Ishikawa (cell line): ENCODE measurements at regions not wholly inside any gene's neighbourhood (a gene's known extent, or its start where the extent isn't known, plus 50 kb on each side); places are given as distances from the start of the nearest gene placed in this dataset.

Experiments
- CEBPB ChIP-seq: IDR thresholded peaks from 2 replicates; pipeline ENCODE4 v1.6.1; 2012
- CREB1 ChIP-seq: IDR thresholded peaks from 2 replicates; pipeline ENCODE4 v1.6.1; 2012; ENCODE audit warnings: low read depth
- EGR1 ChIP-seq: IDR thresholded peaks from 2 replicates; pipeline ENCODE4 v1.6.1; 2012
- EP300 ChIP-seq: IDR thresholded peaks from 2 replicates; pipeline ENCODE4 v1.6.1; 2012; ENCODE audit warnings: borderline replicate concordance
- FOXM1 ChIP-seq: IDR thresholded peaks from 2 replicates; pipeline ENCODE4 v1.6.1; 2012; ENCODE audit warnings: low read depth, borderline replicate concordance
- MAX ChIP-seq: IDR thresholded peaks from 2 replicates; pipeline ENCODE4 v1.6.1; 2012
- NFIC ChIP-seq: IDR thresholded peaks from 2 replicates; pipeline ENCODE4 v1.6.1; 2012
- RAD21 ChIP-seq: IDR thresholded peaks from 2 replicates; pipeline ENCODE4 v1.6.1; 2012; ENCODE audit warnings: low read depth
- REST ChIP-seq: IDR thresholded peaks from 2 replicates; pipeline ENCODE4 v1.6.1; 2012; ENCODE audit warnings: low read depth, mild to moderate bottlenecking
- TAF1 ChIP-seq: IDR thresholded peaks from 2 replicates; pipeline ENCODE4 v1.6.1; 2012; ENCODE audit warnings: low read depth, mild to moderate bottlenecking
- TCF12 ChIP-seq: IDR thresholded peaks from 2 replicates; pipeline ENCODE4 v1.6.1; 2012; ENCODE audit warnings: low read depth
- TEAD4 ChIP-seq: IDR thresholded peaks from 2 replicates; pipeline ENCODE4 v1.6.1; 2012
- USF1 ChIP-seq: IDR thresholded peaks from 2 replicates; pipeline ENCODE4 v1.6.1; 2012
- YY1 ChIP-seq: IDR thresholded peaks from 2 replicates; pipeline ENCODE4 v1.6.1; 2012; ENCODE audit warnings: low read depth
- ZBTB7A ChIP-seq: IDR thresholded peaks from 2 replicates; pipeline ENCODE4 v1.6.1; 2012; ENCODE audit warnings: low read depth

GRCh38 chr6:139447656-139447975, 73.2 kb upstream of the CITED2 start:
- no peak for TF ChIP-seq TAF1
- no peak for TF ChIP-seq TEAD4
- TF ChIP-seq REST: no peak
- TF ChIP-seq MAX: no peak
- no peak for TF ChIP-seq CREB1
- no peak for TF ChIP-seq NFIC
- TF ChIP-seq RAD21: no peak
- no peak for TF ChIP-seq CEBPB
- no peak for TF ChIP-seq YY1
- TF ChIP-seq ZBTB7A: no peak
- TF ChIP-seq TCF12: no peak
- TF ChIP-seq EP300: no peak

DNA sequence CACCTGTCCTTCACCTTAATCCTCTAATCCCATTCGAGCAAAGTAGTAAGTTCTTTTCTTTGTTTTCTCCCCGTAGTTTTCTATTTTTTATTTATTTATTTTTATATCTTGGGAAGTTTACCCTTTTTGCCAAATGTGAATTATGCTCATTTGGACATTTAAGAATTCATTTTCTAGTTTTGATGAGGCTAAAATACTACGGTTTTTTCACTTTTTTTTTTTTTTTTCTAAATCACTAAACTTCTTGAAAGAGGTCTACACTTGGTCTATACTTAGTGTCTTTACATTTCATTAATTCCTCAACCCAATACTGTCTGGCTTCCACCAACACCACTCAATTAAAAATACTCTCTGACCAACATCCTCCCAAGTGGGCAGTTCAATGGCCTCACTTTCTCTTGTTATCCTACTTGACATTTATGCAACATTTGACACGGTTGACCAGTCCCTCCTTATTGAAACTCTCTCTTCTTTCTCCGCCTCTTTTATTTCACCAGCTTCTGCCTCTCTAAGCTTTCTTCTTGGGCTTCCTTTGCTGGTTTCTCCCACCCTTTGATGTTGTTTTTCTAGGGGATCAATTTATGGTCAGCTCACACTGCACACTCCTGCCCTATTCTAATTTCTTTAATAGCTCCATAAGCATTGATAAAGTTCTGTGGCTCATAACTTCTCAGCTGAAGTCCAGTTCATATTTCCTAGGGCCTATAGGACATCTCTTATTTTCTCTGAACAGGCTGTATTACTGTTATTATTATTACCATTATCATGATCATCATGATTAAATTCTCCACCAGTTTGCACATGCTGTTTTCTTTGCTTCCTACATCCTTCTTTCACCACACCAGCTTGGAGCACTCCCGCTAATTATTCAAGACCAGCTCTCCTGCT, 72.6 kb upstream of the CITED2 start:
- no peak for TF ChIP-seq FOXM1
- TF ChIP-seq TCF12: no peak
- no peak for TF ChIP-seq YY1
- no peak for TF ChIP-seq NFIC
- TF ChIP-seq TEAD4: no peak
- TF ChIP-seq CEBPB: no peak
- TF ChIP-seq EP300: no peak
- TF ChIP-seq MAX: no peak
- no peak for TF ChIP-seq RAD21
- TF ChIP-seq TAF1: no peak
- no peak for TF ChIP-seq EGR1
- no peak for TF ChIP-seq ZBTB7A
- TF ChIP-seq USF1: no peak

DNA sequence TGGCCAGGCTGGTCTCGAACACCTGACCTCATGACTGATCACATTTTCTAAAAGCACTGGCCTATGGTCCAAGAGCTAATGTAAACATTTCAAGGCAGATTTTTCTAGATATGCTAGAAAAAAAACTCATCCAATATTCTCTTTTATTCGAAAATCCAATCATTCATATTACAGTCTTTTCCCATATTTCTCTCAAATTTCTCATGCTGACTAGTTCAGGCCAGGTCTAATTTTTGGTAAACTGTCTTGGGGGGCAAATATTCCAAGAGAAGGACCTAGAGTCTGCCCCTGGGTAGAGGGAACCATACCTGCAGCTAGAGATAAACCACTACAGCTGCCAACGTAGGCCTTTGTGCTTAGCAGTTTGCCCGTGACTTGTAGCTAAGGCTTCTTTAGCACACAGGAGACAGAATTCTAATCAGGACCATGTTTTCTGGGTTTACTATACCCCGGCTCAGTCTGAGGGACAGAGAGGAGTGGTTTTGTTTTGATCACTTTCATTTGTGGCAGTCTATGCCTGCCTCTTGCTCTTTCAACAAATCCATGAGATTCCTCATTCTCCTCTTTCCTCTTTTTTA, 71.8 kb upstream of the CITED2 start:
- TF ChIP-seq RAD21: no peak

DNA sequence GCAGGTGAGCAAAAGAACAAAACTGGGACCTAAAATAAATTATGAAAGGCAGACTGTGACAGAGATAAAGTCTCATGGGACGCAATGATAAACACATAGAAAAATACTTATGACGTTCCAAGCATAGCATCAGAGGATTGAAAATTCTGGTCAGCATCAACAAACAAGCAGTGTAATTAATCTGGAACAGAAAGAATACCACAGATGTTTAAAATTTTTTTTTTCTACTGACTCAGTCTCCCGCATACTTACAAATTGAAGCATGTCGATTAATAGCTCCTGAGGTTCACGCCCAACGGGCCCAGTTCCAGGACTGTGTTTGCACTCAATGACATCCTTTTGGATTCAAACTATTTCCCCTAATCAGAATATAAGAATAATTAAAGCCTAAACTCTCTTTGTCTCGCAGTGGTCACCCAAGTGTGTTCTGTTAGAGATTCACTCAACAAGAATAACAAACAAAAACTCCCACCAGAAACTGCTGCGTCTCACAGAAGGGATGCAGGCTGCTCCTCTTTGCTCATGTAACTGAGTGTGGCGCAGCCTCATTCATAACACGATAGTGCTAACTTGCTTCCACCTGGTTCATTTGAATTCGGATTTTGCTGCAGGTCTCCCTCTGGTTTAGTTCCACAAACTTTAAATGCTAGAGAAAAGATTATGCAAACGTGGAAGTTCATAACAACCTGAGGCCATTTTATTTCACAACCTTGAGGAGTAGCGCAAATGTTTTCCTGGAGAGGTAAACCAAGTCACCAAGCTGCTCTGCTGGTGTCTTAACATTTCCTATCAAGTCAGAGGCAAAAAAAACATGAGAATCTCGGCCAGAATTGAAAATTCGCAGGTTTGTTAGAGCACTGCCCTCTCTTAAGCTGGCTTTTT, 69.0 kb upstream of the CITED2 start:
- TF ChIP-seq YY1 (no peak), RAD21 (no peak), CEBPB (no peak), TCF12 (no peak), MAX (no peak), REST (no peak), EGR1 (no peak), EP300 (no peak), CREB1 (no peak), TEAD4 (no peak), TAF1 (no peak), FOXM1 (no peak), ZBTB7A (no peak), NFIC (no peak), USF1 (no peak)

- no peak for TF ChIP-seq EGR1
- no peak for TF ChIP-seq USF1
- TF ChIP-seq EP300: no peak
- TF ChIP-seq FOXM1: no peak
- no peak for TF ChIP-seq TAF1
- TF ChIP-seq ZBTB7A: no peak
- TF ChIP-seq NFIC: no peak
- TF ChIP-seq REST: no peak
- TF ChIP-seq TEAD4: no peak
- TF ChIP-seq CREB1: no peak
- TF ChIP-seq TCF12: no peak
These were observed 67.8 kb upstream of the CITED2 start for GRCh38 chr6:139442188-139442671.
